HG03135 (cell line): ENCODE measurements at regions not wholly inside any gene's neighbourhood (a gene's known extent, or its start where the extent isn't known, plus 50 kb on each side); places are given as distances from the start of the nearest gene placed in this dataset.
"Not testable (repeated sequence)": the region's sequence is repeated elsewhere in the genome, so short reads cannot be mapped to it uniquely, and the experiment has no call there.

ENCODE experiments used
- ATAC-seq: cut with Tn5 transposase; IDR thresholded peaks from one replicate; pipeline ENCODE4 v1.9.1; 2021; ENCODE audit warnings: mild to moderate bottlenecking, moderate library complexity; ENCODE audit not compliant: unreplicated experiment

DNA sequence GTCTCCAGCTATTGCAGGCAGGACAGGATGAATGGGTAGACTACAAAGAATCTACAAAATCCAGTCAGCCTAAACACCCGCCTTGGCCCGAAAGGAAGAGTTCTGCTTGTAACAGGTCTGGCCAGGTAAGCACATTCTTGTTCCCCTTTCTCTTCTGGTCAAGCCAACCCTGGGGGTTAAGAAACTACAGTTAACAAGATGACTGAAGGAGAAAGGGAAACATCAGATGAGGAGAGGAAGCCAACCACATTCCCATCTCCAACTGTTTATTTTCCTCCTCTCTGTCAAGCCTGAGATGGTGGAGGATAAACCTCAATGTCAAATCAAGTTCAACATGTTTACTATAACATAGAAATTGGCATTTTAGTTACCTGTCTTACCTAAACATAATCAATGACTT, 198.9 kb downstream of the IPMK start:
- no peak for ATAC-seq

DNA sequence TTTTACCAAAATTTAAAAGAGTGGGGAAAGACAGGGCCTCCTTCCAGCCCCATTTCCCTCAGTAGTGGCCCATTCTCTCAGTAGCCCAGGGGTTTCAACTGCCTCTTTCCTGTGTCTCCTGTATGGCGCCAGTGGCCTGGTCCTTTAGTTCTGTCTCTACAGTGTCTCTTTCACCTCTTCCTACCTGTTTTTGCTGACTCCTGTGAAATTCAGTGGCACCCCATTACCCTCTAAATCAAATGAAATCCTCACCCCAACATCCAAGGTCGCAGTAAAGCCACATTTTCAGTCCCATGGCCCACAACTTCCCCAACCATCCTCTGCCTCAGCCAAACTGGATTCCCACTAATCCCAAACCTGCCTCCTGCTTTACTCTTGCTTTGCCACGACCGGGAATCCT, 200.7 kb downstream of the IPMK start:
- no peak for ATAC-seq

DNA sequence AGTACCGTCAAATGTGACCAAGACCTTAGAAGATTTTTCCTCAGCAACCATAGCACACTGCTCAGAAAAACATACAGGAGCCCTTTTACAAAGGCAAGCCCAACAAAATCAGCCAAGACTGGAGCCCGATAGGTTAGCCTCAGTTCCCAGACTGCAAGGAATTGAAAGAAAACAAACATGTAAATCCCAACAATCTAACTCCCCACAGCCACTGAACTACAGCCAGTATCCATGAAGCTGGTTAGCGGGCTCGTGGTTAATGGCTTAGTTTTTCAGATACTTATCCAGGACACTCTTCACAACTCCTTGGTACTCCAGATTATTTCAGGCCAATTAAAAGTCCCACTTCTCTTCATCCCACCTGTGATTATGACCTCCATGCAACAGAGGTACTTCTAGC, 201.6 kb downstream of the IPMK start:
- ATAC-seq = no peak

DNA sequence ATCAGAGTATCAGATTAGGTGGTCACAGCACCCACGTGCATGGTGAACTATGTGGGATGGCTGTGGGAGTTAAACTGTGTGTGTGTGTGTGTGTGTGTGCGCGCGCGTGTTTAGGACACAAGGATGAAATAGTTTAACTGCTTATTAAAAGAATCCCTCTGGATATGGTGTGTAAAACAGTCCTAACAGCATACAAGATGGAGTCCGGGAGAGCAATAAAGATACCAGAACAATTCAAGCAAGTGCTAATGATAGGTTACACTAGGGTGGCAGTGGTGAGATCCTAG, 202.2 kb downstream of the IPMK start:
- ATAC-seq = no peak

DNA sequence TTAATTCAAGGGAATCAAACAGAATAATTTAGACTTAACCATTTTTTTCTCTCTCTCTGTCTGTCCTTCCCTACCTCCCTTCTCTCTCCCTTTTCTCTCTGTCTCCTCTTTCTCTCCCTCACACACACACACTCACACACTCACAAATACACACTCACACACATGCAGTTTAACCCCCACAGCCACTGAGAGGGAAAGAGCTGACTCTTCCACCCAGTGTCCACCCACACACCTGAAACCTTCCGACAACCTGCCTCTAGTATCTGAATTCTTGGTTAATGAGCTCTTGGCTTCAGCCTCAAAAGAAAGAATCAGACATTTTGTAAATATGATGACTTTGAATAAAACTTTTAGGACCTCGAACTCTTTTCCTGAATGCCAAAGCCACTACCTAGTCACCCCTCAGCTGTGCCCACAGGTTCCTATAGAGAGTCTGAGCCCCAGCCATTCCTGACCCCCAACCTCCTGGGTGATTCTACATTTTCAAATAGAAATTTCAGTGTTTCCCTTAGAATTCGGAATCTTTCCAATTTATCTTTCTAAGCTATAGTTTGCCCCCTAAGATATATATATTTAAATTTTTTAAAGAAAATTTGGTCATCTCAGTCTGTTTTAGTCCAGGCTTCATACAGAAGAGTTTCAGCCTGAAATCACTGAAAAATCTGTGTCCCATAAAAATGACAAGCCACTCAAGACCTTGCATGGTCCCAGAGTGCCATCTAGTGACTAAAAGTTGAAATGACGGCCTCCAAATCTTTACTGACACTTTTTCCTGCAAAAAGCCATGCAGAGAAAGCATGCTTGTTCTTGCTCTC, 202.8 kb downstream of the IPMK start:
- no peak for ATAC-seq

DNA sequence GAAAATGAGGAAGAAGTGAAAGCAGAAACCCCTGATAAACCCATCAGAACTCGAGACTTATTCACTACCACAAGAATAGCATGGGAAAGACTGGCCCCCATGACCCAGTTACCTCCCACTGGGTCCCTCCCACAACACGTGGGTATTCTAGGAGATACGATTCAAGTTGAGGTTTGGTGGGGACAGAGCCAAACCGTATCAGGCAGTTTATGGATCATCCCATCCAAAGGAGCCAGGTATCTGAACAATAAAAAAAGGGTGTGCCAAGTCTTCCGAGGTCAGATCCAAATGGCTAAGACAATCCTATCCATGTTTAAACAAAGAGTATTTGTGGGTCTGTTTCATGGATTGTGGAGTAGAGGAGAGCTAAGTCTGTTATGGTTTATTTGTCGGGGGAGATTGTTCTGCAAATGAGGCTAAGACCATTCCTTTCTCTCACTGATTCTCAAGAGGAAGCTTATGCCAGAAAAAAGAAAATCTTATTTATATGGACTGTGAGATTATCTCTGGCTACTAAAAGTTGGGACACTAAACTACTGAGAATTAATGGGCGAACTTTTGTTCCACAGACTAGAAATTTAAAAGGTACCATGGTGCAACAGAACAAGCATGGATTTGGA, 203.7 kb downstream of the IPMK start:
- no peak for ATAC-seq

DNA sequence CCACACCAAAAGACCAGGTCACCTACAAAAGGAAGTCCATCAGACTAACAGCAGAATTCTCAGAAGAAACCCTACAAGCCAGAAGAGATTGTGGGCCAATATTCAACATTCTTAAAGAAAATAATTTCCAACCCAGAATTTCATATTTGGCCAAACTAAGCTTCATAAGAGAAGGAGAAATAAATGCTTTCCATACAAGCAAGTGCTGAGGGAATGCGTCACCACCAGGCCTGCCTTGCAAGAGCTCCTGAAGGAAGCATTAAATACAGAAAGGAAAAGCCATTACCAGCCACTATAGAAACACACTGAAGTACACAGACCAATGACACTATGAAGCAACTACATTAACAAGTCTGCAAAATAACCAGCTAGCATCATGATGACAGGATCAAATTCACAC, 209.0 kb downstream of the IPMK start:
- ATAC-seq = not testable (repeated sequence)

DNA sequence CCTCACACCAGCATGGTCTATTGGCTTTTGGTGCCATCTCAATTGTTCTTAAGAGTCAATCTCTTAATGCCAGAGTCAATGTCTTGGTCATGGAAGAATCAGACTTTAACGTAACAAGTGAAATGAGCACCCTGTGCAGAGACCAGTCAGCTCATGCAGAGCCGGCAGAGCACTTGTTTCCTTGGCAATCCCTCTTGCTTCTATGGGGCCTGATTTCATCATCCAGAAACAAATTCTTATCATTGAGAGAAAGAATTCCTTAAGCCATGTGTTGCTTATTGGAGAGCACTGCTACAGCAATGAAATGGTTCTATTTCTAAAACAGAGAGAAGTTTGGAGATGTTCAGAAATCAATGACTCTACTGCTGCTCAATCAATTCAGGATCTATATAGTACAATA, 212.8 kb downstream of the IPMK start:
- no peak for ATAC-seq

DNA sequence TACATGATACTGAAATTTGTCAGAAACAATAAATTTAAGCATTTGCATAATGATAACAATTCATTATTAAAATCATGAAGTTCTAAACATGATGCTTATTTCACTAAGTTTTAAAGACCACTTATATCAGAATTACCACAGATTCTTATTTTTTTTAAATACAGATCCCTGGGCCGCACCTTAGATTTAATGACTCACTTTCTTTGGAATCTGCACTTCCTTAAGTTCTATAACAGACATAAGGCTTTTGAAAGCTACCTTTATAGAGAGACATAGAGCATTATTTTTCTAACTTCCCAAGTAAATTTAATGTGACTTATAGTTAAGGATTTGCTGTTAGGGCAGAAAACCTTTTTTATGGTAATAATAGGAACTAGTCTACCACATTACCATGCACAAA, 214.9 kb downstream of the IPMK start:
- no peak for ATAC-seq

DNA sequence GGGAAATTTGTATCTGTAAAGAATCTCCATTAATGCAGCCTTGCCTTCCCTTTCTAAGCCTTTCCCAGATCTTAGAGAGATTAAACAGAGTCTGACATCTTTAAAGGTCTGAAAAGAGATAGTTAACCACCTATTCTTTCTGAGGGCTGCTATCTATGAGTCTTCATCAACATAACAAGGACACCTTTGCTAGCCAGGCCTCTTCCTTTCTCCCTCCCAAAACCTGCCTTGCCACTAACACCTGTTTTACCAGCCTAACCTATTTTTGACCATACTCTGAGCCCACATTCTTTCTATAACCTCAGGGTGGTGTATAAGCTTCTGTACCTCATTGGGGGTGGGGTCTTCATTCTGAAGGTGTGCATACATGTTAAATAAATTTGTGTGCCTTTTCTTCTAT, 217.1 kb downstream of the IPMK start:
- ATAC-seq = no peak

DNA sequence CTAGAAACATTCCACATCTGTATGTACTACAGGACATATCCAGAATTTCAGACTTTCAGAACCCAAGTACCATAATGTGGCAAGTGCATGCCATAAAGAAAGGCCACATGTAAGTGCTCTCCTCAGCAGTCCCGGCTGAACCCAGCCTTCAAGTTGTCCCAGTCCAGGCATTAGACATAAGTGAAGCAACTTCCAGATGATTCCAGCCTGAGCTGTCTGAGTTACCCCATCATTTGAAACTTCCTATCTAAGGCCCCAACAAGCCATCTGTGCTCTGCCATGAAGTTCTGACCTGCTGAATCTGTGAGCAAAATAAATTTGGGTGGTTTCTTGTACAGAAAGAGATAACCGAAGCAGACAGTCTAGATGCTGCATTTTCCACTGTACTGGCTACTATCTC, 218.8 kb downstream of the IPMK start:
- no peak for ATAC-seq

DNA sequence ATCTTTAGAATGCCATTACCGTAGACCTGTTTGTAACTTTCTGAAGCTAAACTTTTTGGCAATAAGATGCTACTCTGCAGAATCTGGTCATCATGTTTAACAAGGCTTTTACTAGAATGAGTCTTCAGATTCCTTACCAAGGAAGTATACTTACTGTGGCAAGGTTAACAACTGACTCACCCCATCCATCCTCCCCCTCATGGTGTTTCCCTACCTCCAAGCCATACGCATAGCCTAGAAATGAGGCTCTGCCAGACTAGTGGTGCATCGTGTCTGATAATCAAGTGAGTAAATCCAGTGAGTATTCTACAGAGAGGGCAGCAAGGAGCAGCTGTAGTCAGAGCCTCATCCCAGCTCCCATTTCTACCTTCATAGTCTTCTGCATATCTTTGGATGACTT, 223.6 kb downstream of the IPMK start:
- no peak for ATAC-seq

DNA sequence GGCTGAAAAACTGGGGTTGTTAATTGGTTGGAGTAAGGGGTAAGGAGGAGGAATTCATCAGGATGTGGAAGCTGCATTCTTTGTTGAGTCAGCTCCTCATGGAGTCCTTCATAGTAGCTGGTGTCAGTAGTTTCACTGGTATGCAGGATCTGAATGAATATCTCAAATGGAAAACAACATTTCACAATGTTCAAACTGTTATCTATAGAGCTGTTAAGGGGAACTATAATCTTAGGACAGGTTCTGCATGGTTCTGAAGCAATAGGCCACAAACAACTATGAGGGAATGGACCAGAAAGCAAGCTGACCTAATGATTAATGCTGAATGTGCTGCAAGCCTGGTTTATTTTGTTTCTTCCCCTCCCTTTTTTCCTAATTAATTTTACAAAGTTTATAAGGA, 225.8 kb downstream of the IPMK start:
- ATAC-seq = no peak

DNA sequence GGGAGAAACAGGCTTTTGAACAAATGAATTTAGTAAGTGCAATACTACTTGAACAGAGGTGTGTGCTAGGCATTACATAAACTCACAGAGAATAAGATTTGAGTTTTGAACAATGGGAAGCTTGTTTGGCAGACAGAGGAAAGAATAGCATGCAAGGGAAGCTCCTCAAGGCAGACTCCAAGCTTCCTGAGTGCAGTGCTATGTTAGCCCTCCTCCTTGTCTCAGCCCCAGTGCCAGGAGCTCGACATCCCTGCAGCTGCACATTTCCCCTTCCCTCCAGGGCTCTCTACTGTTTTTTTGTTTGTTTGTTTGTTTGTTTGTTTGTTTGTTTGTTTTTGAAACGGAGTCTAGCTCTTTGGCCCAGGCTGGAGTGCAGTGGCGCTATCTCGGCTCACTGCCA, 237.5 kb downstream of the IPMK start:
- no peak for ATAC-seq

DNA sequence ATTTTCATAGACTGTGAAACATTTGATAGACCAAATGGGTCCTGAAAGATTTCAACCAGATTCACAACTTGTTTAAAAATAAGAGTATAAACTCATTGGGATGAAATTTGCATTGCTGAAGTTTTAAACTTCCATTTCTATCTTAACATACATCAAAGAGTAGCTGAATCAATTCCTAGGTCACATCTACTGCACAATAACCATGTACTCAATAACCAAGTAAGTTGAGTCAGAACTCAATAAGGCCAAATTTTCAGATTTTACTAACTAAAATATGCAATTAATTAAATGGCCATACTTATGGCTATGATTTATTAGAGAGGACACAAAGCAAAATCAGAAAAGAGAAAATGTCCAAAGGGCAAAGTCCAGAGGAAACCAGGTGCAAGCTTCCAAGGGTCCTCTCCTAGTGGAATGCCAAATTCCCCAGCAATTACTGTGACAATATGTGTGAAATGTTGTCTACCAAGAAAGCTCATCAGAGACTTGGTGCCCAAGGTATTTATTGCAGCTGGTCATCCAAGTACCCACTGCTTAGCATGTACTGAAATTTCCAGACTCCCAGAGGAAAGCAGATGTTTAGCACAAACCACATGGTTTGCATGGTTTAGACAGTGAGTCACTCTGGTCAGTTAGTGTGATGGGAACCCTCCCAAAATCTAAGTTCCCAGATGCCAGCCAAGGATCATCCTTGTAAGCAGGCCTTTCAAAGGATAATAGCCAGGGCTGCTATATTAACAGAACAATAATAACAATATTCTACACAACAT, 238.9 kb downstream of the IPMK start:
- no peak for ATAC-seq

DNA sequence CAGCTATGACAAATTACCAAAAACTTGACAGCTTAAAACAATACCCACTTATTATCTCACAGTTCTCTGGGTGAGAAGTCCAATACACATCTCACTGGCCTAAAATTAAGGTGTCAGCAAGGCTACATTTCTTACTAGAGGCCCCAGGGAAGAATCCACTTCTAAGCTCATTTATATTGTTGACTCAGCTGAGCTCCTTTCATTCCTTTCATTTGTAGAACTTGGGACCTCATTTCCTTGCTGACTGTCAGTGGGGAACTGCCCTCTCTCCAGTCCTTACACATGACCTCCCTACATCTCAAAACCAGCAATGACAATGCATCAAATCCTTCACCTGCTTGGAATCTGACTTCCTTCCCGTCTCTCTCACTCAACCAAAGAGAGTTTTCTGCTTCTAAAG, 240.3 kb downstream of the IPMK start:
- no peak for ATAC-seq

DNA sequence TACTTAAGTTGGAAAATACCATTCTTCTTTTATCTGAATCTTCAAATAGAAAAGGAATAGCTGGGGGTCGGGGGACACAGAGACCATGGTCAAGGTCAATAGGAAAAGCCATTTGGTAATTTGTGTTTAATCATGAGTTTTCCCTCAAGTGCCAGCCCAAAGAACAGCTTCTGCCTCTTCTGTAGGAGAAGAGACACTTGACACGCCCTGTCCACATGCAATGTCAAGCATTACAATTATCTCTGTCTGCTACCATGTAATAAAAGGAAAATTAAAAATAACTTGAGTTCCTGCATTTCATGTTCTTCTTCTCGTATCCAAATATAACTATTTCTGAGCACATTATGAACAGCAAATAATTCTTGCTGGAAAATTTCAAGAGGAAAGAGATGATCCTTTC, 241.7 kb downstream of the IPMK start:
- ATAC-seq = no peak

DNA sequence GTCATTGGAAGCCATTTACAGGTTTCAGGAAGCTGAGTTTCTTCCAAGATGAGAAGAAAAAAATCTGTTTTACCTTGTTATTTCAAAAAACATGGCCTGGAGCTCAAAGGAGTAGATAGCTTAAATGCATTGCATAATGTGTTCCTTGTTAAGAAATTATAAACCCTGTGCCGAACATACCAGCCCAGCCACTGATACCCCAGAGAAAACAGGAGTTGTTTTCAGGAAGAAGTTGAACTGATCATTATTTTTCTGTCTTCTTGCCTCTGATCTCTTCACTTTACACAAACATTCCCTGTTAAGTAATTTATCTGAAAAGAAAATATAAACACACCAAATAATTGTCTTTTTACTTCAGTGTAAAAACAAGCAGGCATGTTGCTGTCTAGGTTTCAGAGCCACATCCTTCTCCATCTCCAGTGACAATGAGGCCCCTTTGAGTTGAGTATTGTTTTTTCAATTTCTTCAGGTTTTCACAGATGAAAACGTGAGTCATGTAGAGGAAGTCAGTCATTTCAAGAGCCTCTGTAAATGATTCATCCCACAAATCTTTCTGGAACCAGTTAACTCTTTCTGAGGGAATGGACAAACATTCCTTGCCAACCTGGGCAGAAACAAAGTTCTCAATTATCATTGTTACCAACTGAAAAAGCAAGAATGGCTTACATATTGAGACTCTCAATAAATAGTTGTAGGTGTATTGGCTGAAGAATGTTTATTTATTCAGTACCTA, 244.2 kb downstream of the IPMK start:
- ATAC-seq = peak; percentile 60

DNA sequence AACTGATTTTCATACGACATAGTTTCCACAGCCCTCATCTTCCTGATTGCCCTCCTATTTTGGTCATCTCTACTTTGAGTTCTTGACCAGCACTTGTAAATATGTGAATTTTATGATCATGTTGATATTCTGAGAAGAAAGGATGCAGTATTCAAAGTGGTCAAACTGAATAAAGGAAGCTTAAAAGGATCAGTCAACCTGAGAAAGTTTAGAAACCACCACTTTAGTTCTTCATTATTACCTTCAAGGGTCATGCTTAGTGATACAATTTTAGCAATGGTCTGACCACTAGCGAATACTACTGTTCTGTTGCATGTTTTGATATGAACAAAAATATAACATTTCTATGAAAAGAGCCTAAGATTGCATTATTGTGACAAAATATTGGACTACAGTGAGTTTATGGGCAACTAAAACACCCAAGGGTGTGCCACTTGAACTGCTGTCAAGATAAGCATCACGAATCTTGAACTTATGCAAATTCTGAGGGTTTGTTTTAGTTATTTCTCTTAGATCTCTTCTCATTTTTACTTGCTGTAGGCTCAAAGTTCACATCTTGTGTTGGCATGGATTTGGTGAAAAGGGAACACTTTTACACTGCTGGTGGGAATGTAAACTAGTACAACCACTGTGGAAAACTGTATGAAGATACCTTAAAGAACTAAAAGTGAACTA, 247.7 kb downstream of the IPMK start:
- no peak for ATAC-seq

DNA sequence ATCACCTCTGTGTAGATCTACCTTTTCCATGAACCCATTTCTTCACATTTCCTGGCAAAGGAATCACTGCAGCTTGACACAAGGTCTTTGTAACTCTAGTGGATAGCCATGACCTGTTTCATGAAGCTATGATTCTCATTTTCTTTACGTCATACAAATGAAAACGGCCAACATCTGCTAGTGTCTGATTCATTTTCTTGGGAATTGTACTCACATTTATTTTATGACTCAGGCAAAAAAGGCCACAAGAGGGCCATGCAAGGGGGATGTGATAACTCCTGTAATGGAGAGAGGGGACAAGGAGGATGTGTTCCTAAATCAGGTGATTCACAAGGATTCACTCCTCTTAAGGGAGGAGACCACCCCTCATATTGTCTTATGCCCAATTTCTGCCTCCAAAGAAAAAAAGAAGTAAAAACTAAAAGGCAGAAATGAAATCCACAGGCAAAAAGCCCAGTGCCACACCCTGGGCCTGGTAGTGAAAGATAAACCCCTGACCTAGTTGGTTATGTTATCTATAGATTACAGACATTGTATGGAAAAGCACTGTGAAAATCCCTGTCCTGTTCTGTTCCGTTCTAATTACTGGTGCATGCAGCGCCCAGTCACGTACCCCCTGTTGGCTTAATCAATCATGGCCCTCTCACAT, 249.9 kb downstream of the IPMK start:
- no peak for ATAC-seq

DNA sequence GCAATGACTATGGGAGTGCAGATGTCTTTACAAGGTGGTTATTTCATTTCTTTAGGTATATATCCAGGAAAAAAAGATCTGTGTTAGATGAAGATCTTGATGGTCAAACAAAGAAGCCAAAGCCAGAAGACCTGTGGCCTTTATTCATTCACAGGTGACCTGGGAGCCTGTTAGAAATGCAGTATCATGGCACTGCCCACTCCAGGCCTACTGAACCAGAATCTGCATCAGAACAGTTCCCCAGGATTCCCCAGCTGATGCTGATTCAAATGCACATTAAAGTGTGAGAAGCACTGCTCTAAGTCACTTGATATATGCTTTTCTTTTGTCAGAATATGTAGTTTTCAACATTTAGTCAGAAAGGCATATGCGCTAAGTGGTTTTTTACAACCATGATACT, 251.1 kb downstream of the IPMK start:
- no peak for ATAC-seq
